Activated CD4-positive, alpha-beta T cell treated with anti-CD3 and anti-CD28 coated beads for 24 hours (primary cell): ENCODE measurements at regions not wholly inside any gene's neighbourhood (a gene's known extent, or its start where the extent isn't known, plus 50 kb on each side); places are given as distances from the start of the nearest gene placed in this dataset.

Experiments
- DNase-seq, 2 donors: peaks; one replicate each; pipeline ENCODE4 v3.0.0-alpha.2; 2020; ENCODE audit warnings: low read depth in 2 of 2

DNA sequence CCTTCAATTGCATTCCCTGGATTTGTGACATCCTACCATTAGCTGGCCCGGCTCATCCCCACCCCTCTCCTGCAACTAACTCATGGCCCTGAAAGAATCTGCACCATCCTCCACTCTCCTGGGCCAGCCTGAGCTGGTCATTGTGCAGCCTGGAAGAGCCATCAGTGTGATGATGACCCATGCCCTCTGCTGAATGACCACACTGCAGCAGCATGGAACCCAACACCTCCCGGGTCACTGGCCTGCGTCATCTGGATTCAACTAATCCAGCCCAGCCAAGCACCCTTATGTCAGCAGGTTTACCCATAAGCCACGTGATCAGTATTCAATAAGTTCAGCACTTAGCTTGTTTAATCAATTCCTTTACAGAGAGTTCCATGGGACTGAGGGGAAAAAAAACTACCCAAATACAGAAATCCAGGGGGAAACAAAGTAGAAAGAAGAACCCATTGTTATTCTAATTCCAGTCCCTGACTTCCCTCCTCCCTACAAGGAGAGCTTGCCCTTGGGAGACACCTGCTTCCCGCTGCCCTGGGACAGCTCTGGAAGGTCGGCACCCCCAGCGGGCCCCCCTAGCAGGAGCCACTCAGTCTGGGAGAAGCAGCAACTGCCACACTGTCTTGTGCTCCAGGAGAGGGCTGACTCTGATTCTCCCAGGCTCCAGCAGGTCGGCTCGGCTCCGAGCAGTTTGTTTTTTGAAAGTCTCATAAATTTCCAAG lies 309.1 kb upstream of the TLE3 start:
- DNase-seq, result no peak

DNA sequence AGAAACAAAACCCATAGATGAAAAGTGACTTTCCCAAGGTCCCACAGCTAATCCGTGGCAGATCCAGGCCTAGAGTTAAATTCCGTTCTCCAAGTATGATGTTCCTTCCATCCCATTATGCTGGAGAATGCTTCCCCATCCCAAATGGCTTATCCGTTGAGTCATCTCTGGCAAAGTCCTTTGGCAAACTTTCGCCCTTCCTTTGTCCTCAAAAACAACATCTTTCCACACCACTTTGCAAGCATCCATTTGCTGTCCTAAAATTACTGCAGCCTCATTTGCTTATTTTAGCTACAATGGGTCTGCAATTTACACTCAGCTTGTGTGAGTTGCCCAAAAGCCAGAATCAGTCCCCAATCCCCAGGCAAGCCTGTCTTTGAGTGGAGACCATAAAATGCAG lies 304.0 kb upstream of the TLE3 start:
- DNase-seq, result no peak

DNA sequence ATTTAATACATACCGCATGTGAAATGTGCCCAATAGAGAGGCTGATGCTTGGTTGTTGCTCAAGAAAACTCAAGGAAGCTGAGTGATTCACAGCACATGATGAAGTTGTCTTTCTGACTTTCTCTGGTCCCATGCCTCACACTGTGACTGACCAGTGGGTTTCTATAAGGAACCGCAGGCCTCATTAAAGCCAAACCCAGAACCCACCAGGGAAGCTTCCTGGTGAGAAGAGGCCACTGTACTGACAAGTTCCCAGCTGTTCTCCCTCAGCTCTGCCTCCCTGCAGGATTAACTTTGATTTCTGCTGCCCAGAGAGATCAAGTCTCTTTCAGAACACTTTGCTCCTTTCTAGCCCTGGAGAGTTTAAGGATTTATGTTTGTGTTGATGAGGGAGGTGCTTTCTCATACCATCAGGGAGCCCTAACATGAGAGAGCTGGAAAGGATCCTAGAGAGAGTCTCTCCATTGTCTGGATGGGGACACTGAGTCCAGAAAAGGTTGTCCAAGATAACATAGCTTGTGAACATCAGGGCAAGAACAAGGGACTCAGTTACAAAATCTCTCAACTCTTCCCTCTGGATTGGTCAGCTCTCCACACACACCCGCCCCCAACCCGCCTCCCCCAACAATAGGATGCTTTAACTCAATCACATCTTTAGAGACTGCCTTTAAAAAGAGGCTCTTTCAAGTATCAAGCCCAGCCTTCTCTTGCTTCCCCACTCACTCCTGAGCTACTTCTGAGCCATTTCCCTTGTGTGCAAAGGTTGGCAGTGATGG lies 303.2 kb upstream of the TLE3 start:
- no peak for DNase-seq

DNA sequence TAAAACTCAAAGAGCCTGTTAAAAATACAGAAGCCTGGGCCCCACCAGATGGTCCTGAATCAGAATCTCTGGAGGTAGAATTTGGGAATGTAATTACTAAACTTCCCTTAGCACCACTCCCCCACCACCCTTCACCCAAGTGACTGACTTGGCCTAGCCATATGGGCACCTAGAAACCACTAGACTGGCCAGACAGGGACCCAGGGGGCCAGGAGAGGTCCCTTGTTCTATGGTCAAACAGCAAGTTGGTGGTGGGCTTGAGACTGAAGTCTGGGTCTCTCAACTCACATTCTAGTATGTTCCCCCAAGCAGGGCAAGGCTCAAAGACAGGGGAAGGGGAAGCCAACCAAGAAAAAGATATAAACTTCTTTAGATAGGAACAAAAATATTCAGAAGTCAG lies 301.5 kb upstream of the TLE3 start:
- no peak for DNase-seq

DNA sequence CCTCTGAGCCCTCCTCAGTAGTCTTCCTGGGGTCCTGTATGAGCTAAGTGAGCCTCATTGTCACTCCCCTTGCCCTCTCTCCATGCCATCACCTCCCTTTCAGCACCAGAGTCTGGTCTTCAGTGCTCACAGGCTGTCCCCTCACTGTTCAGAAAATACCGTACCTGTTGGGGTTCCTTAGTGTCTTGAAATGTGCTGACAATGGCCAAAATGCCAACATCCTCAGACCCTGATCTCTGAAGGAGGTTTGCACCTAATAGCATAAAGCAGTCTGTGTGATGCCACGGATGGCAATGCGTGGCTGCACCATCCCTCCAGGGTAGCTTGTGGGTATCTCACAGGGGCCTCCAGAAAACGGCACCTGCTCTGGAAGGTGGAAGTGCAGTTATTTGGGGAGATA lies 301.0 kb upstream of the TLE3 start:
- DNase-seq, result no peak

DNA sequence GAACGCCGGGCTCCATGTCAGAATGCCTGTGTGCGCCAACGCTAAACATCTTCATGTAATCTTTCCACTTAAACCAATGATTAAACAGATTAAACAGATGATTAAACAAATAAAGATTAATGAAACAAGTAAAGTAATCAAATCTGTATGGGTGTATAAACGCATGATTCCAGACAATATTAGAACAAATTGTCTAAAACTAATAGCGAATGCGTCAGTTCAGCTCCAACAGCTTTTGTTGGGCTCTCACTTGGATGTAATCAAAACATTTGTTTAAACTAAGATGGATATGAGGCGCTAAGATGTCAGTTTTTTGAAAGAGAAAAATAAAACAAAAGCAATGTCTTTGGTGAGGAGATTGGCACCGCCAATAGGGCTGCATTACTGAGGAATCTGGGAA lies 299.1 kb upstream of the TLE3 start:
- DNase-seq, result no peak

DNA sequence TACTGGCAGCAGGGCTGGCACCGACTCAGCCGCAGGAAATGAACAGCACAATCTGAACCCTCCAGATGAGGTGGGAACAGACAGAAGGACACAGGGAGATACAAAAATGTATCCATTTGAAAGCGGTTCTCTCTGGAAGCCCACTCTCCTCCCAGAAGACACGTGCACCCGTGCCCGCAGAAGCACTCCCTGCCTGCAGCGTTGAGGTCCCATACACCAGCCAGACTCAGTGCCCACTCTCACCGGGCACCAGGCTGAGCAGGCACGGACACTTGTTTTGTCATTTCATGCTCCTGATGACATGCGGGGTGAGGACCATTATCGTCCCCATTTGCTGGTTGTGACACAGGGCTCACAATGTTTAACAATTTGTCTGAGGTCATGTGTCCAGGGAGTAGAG lies 297.4 kb upstream of the TLE3 start:
- no peak for DNase-seq

DNA sequence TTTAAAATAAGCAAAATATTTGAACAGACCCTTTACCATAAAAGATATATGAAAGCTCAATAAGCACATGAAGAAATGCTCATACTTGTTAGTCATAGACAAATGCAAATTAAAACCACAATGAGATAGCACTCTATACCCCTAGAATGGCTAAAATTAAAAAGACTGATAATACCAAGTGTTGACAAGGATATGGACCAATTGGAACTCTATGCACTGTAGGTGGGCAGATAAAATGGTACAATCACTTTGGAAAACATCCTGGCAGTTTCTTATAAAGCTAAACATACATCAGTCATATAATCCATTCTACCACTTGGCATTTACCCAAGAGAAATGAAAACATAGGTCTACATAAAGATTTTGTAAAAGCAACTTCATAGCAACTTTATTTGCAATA lies 293.0 kb upstream of the TLE3 start:
- no peak for DNase-seq

DNA sequence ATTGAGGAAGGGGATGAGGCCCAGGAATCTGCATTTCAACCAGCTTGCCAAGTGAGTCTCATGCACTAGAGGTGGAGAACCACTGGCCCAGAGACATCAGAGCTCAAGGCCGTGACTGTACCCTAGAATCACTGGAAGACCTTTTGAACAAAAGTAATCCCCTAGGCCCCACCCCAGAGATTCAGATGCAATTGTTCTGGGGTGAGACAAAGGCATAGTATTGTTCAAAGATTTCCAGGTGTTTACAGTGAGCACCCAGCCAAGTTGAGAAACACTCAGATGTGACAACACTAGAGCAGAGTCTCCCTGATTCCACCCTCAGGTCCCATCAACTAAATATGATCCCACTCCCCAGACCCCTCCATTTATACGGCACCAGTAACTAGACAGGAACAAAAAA lies 290.3 kb upstream of the TLE3 start:
- no peak for DNase-seq

DNA sequence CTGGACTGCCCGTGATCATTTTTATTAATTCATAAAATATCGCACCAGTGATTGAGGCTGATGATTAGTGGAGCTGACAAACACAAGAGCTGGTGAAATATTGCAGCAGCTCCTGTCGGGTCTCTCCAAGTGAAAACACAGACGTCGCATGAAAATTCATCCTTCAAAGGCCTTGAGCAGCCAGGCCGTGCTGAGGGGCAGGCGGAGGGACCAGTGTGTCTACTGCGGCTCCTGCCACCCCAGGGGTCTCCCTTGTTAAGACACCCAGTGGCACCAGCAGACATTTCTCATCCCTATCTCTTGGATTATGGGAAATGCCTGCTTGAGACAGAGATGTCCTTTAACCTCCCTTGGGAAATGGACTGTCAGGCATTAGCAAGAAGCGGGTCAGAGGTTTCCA lies 289.4 kb upstream of the TLE3 start:
- DNase-seq, result no peak

DNA sequence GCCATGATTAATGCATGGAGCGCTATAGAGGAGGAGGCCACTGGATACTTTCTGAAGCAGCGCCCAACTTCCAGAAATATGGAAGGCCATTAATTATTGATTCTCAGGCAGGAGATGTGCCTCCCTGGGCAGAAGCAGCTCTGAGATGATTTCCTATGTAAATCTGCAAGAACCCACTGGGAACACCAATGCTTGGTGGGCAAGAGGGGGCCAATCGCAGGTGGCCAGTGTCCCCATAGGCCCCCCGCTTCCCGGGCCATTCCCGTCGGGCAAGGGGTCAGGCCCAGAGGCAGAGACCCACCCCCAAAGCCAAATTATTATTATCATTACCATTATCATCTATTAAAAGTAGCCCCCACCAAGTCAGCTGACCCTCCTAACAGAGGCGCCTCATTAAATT lies 288.0 kb upstream of the TLE3 start:
- no peak for DNase-seq

DNA sequence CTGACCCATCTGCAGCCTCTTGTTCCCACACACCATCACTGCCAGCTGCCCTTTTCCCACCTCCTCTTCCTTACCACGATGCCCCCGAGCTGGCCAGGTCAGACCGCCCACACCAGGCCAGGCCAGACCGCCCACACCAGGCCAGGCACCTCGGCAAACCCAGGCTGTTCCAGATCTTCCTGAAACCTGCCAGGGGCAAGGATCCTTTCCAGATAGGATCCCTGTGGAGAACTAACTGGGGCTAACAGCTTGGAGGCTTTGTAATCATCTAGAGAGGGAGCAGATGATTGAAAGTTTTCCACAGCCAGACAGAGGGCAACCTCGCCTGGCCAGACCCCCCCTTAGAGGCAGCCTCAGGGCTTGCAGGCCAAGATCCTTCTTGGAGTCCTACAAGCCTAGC lies 287.3 kb upstream of the TLE3 start:
- no peak for DNase-seq

DNA sequence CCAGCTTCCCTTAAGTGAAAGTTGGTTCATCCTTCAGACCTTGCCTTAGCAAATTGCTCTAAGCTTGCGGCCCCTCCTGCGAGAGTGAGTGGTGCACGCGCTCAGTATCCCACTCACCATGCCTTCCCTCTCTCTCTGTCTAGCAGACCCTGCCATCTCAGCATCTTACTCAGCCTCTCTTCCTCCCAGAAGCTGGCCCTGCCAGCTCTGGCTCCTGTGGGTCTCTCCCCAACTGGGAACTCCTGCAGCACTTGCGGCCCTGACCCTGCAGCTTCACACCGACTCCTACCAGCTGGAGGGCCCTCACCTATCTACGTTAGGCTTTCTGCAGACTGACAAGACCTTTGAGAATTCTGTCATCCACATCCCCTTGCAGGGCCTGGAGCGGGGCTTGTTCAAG lies 286.1 kb upstream of the TLE3 start:
- no peak for DNase-seq

DNA sequence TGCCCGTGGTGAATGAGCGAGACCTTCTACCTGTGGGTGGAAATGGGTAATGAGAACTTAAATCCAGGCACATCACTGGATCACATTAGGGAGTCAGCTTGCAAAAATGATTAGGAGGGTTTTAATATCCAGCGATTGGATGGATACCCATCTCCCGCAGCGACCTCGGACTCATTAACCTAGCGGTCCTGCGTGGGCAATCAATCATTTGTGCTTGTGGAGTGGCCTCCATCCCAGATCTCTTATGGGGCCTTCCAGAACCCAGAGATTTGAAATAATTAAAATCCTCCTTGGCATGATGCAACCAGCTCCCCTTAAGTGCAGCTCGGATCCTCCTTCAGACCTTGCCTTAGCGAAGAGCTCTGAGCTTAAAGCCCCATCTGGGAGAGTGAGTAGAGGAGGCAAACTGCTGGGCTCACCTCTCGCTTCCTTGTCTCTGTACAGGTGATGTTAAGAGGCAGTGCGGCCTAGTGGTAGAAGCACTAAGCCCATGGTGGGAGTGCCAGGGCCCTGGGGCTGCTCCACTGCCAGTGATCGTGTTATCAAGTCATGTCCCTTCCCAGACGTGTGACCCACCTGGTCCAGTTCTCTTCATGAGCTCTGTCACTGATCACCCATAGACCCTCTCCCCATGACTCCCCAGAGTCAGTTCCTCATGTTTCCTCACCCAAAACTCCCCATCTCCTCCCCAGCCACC lies 285.2 kb upstream of the TLE3 start:
- no peak for DNase-seq

DNA sequence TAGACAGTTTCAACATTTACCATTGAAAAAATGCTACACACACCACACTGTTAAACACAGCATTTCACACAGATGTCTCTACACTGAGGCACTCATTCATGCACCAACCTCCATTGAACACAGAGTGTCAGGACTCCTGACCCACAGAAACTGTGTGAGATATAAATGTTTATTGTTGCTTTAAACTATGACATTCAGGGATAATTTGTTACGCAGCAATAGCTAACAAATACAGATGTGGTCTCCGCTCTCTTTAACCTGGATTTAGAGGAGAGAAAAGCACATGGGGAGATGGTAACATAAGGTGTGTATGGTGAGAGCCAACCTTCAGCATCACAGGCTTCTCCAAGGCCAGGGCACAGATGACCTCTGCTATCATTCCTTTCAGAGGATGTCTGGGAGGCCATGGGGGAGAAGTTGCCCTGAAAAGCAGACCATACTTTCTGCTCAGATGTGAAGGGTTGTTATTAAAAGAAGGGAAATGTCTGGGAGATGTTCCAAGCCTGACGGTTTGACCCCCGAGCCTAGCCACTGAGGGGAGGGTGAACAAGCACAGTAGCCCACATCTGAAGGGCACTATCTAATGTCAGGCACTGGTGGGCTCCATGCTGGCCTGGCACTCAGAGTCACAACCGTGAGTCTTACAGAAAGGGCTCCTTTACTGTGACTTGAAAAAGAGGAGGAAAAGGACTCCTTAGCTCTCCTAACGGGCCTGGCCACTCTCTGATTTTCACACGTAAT lies 284.5 kb upstream of the TLE3 start:
- DNase-seq, result no peak

DNA sequence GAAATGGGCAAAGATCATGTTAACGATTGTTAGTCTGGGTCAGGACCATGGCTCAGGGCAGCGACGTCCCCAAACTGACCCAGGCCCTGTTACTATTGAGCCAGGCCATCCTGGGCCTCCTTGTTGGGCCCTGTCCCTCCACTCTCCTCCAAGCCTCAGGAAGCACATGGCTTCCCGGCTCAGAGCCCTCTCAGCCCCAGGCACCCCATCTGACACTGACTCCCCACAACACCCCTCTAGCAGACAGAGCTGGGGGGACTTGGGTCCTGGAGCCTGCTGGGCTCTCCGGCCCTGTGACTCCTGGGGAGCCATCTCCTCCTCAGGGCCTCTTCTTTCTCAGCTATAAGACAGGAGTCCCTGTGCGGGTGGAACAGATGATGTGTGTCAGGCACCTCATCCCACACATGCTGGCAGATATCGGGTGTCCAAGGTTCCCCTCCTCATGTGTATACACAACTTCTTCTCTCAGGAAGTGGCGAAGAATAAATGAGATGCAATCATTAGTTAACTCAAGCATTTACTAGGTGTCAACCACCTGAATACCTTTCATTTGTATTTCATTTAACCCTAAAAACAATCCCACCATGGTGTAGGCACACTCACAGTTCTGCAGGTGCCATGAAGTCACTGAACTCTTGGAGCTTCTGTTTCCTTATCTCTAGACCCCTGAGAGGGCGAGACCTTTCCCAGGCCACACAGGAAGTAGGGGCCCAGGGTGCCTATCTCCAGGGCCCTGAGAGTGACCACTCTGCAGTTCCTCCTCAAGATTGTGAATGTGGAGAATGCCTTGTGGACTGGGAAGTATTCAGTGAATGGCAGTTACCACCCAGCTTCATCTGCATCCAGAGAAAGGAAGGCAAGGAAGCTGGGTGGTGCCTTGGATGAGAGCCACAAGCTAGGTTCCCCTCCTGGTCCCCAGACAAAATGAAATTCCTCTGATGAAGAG lies 282.5 kb upstream of the TLE3 start:
- no peak for DNase-seq

DNA sequence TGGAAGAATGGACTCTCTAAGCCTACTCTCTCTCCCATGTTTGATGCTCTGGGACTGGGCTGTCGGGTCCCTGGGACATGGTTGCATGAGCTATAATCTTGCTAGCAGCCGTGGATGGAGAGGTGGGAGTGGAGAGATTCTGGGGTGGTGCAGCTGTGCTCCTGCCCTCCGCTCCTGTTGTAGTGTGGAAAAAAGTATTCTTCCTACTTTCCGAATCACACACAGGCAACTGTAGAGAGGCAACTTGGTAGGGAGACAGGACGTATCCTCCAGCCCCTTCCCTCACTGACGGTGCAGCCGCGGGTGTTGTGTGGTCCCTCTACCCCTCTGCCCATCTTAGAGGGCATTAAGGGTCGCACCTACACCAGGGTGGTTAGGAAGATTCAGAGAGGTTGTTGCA lies 281.4 kb upstream of the TLE3 start:
- no peak for DNase-seq

DNA sequence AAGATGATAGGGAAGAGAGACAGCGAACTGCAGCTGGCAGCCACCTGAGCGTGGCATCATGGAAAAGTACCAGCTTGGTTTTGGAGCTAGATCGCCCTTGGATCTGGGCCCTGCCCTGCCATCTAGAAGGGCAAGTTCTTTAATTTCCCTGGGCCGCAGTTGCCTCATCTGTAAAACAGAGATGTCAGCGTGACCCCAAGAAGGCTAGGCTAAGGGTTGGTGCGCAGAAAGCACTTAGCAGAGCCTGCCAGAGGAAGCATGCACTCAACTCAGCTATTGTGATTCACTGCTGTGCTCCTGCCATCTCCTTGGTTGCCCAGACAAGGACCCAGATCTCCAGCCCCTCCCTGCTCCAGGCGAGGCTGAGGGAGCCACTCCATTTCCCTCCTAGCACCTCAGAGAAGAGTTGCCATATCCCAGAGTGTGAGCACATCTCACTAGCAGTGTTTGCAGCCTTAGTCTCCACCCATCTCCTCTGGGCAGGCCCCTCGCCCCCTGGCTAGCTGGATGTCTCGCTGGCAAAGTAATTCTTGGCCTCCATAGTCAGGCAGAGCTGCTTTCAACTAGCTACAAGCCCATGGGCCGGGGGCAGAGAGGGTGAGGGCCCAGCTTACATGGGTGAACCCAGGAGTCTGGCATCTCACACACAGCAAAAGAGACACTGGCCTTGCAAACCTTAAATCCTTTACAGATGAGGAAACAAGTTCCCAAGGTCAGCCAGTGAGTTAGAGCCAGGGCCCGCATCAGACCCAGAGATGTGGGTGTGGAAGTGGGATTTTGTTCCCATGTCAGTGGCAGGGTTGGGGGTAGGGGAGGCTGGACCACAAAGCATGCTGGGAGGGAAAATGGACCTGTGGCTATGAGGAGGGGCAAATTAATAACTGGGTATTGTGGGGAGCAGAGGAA lies 280.7 kb upstream of the TLE3 start:
- DNase-seq, result no peak

DNA sequence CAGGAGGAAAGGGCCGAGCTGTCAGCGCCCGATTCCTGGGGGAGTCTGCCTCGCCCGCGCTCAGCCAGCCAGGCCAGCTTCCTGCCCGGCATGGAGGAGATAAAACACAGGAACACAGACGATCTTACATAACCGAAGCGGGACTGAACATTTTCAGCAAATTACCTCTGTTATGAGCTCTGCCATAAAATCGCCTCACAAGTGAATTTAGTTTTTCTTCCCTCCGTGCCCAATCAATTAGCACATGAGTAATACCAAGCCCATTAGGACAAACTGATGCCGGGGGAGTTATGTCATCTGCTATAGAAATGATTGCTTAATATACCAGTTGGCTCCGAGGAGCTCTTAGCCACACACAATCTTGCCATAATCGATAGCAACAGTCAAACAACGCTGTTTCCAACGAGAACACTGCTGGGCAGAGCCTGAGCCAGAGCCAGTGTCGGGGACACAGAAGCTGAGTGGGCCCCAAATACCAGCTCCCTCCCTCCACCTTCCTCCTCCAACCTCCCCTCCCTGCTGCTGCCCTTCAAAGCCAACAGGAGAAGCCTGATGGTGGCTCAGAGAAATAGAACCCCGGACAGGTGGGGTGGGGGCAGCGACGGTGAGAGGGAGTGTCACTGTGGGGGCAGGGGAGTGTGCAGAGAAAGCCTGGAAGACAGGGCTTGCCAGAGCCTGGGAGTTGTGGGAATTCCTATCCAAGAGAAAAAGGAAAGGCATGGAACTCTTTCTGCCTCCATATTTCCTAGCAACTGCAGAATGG lies 279.4 kb upstream of the TLE3 start:
- DNase-seq, result no peak
